GM12801 (cell line): ENCODE measurements at regions not wholly inside any gene's neighbourhood (a gene's known extent, or its start where the extent isn't known, plus 50 kb on each side); places are given as distances from the start of the nearest gene placed in this dataset.

Experiments used
- CTCF ChIP-seq: IDR thresholded peaks from one replicate; pipeline ENCODE4 v1.5.1; 2011; ENCODE audit warnings: control low read depth; ENCODE audit not compliant: insufficient read length; ENCODE audit errors: extremely low read depth

- no peak for TF ChIP-seq CTCF
These were observed 91.6 kb downstream of the ZC3H11B start for GRCh38 chr1:219521325-219521724.

GRCh38 chr1:219520241-219520640 lies 92.7 kb downstream of the ZC3H11B start:
- TF ChIP-seq CTCF = no peak

GRCh38 chr1:219518907-219519248 lies 94.0 kb downstream of the ZC3H11B start:
- no peak for TF ChIP-seq CTCF

- TF ChIP-seq CTCF = no peak
These were observed 94.6 kb downstream of the ZC3H11B start for GRCh38 chr1:219518168-219518906.

- TF ChIP-seq CTCF = no peak
These were observed 95.9 kb downstream of the ZC3H11B start for GRCh38 chr1:219517031-219517430.

DNA sequence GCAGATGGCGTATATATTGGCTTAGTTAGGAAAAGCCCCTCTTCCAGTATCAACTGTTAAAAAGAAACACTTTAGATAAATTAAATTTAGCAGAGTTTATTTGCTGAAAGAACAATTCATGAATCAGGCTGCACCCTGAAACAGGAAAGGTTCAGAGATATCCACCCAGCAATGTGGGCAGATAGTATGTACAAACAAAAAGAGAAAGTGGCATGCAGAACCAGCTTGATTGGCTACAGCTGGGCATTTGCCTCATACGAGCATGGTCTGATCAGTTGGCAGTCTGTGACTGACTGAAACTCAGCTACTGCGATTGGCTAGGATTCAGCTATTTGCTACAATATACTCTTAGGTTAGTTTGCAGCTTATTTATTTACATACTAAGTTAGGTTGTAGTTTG lies 98.2 kb downstream of the ZC3H11B start:
- no peak for TF ChIP-seq CTCF

DNA sequence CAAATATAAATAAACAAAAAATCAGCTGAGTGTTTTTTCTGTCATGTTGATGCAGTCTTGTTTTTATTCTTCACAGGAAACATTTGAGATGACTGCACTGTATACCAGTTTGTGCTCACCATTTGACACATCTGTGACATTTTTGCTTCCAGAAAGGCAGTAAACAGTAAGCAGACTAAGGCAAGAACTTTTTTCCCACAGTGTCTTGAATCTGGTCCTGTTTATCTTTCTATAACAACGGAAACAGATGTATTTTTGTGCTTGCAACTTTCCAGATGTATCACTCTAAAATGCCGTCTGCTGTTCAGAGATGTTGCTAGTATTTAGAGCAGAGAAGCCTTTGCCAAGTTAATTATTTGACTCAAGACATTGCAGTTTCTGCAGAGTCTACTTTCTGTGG lies 105.5 kb downstream of the ZC3H11B start:
- TF ChIP-seq CTCF = no peak

DNA sequence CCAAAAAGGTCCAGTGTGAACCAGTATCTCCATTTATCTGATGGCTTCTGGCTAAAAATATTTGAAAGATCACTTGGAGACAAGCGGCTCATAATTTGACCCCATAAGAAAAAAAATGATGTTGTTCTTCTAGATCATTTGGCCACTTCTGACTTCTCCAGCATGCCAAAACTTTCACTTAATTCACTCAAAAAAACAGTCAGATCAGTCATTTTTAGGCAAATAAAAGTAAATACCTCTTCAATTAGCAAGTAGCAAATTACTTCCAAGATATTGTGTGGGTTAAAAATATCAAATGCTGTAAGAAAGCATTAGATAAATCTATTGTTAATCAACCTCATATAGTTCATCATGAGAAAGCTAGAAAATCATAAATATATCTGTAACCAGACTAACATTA lies 106.0 kb downstream of the ZC3H11B start:
- no peak for TF ChIP-seq CTCF
